Tibial nerve (tissue), 3 donors: ENCODE measurements at regions not wholly inside any gene's neighbourhood (a gene's known extent, or its start where the extent isn't known, plus 50 kb on each side); places are given as distances from the start of the nearest gene placed in this dataset.
"Not testable (repeated sequence)": the region's sequence is repeated elsewhere in the genome, so short reads cannot be mapped to it uniquely, and the experiment has no call there.

ENCODE experiments used
- POLR2A ChIP-seq, 2 donors: fragments of 450-650 bp; IDR thresholded peaks; one replicate each; pipeline ENCODE4 v1.6.1; 2017; ENCODE audit warnings: antibody characterized with exemption in 2 of 2, mild to moderate bottlenecking in 2 of 2, moderate library complexity in 2 of 2
- TF ChIP-seq, protein P1 (sequence below), 5 experiments: fragments of 200-600 bp in 3 of 5; fragments of 450-650 bp in 2 of 5; sonication (generic) in 3 of 5; IDR thresholded peaks; one replicate each; pipeline ENCODE4 v1.5.1; 2016 to 2019; ENCODE audit warnings: antibody characterized with exemption in 5 of 5, mild to moderate bottlenecking in 3 of 5, moderate library complexity in 2 of 5

DNA sequence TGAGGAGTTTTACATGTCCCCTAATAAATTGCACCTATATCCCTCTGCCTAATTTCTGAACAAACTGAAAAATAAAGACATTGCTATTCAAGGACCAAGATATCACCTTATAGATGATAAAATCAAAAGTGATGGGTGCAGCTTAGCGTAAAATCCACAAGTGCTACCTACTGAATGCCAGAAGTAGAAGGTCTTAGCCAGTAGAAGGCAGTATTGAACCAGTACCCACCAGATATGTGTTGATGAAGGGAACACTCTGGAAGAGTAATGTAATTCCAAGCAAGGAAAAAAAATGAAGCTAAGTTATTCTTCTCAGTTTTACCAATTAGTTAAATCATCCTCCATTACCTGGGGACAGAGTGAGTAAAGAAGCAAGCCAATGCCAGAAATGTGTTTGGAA is 516.6 kb upstream of the TGIF2LX start:
- not testable (repeated sequence) for TF ChIP-seq POLR2A (IDR thresholded peaks at IDR 0.05)
- TF ChIP-seq, protein P1, sequence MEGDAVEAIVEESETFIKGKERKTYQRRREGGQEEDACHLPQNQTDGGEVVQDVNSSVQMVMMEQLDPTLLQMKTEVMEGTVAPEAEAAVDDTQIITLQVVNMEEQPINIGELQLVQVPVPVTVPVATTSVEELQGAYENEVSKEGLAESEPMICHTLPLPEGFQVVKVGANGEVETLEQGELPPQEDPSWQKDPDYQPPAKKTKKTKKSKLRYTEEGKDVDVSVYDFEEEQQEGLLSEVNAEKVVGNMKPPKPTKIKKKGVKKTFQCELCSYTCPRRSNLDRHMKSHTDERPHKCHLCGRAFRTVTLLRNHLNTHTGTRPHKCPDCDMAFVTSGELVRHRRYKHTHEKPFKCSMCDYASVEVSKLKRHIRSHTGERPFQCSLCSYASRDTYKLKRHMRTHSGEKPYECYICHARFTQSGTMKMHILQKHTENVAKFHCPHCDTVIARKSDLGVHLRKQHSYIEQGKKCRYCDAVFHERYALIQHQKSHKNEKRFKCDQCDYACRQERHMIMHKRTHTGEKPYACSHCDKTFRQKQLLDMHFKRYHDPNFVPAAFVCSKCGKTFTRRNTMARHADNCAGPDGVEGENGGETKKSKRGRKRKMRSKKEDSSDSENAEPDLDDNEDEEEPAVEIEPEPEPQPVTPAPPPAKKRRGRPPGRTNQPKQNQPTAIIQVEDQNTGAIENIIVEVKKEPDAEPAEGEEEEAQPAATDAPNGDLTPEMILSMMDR (IDR thresholded peaks at IDR 0.05): not testable (repeated sequence)
